HUES48 (cell line): ENCODE measurements at regions not wholly inside any gene's neighbourhood (a gene's known extent, or its start where the extent isn't known, plus 50 kb on each side); places are given as distances from the start of the nearest gene placed in this dataset.

Experiments used
- H3K27ac ChIP-seq: one replicate; pipeline ENCODE4 v1.7.0; 2013; ENCODE audit warnings: low read depth, low read length, inconsistent platforms
- H3K27me3 ChIP-seq: 2 replicates; pipeline ENCODE4 v1.6.1; 2013; ENCODE audit warnings: mild to moderate bottlenecking, low read length; ENCODE audit not compliant: control insufficient read depth, insufficient read depth
- H3K36me3 ChIP-seq: 2 replicates; pipeline ENCODE4 v1.6.1; 2013; ENCODE audit warnings: low read length; ENCODE audit not compliant: control insufficient read depth, insufficient read depth
- H3K4me1 ChIP-seq: 2 replicates; pipeline ENCODE4 v1.6.1; 2013; ENCODE audit warnings: mild to moderate bottlenecking, low read length; ENCODE audit not compliant: control insufficient read depth, insufficient read depth
- H3K4me3 ChIP-seq: 2 replicates; pipeline ENCODE4 v1.5.1; 2013; ENCODE audit warnings: mild to moderate bottlenecking, low read depth, low read length
- H3K9ac ChIP-seq: 2 replicates; pipeline ENCODE4 v1.6.1; 2013; ENCODE audit warnings: mild to moderate bottlenecking, low read depth, low read length, moderate library complexity
- H3K9me3 ChIP-seq: 2 replicates; pipeline ENCODE4 v1.6.1; 2013; ENCODE audit warnings: low read length; ENCODE audit not compliant: control insufficient read depth, insufficient read depth

GRCh38 chr1:82195245-82195644 lies 394.5 kb downstream of the ADGRL2 start:
- Histone ChIP-seq H3K9ac (no peak overlapping the region), H3K9me3 (no peaks in the 10 kb centered on the region), H3K27me3 (no peaks in the 10 kb centered on the region), H3K4me1 (peaks cover 4% of the 10 kb centered on the region; the same call in 1 of the 2 replicates), H3K27ac (no peak overlapping the region), H3K4me3 (no peak overlapping the region), H3K36me3 (no peaks in the 10 kb centered on the region)

- H3K27me3 ChIP-seq, result no peaks in the 10 kb centered on the region
- no peak overlapping the region for H3K9ac ChIP-seq
- no peaks in the 10 kb centered on the region for H3K9me3 ChIP-seq
- H3K4me1 ChIP-seq, result no peaks in the 10 kb centered on the region
- no peaks in the 10 kb centered on the region for H3K36me3 ChIP-seq
- H3K27ac ChIP-seq, result no peak overlapping the region
- H3K4me3 ChIP-seq, result no peak overlapping the region
These were observed 384.4 kb downstream of the ADGRL2 start for GRCh38 chr1:82185084-82185483.

GRCh38 chr1:82181846-82182245 lies 381.1 kb downstream of the ADGRL2 start:
- Histone ChIP-seq H3K9me3 (no peaks in the 10 kb centered on the region), H3K9ac (no peak overlapping the region), H3K27ac (no peak overlapping the region), H3K4me1 (no peaks in the 10 kb centered on the region), H3K27me3 (no peaks in the 10 kb centered on the region), H3K36me3 (no peaks in the 10 kb centered on the region), H3K4me3 (no peak overlapping the region)

- H3K36me3 ChIP-seq, result no peaks in the 10 kb centered on the region
- H3K9ac ChIP-seq, result no peak overlapping the region
- H3K27ac ChIP-seq, result no peak overlapping the region
- no peaks in the 10 kb centered on the region for H3K27me3 ChIP-seq
- H3K4me1 ChIP-seq, result no peaks in the 10 kb centered on the region
- H3K9me3 ChIP-seq, result no peaks in the 10 kb centered on the region
- H3K4me3 ChIP-seq, result no peak overlapping the region
These were observed 378.4 kb downstream of the ADGRL2 start for GRCh38 chr1:82179131-82179530.

GRCh38 chr1:82177192-82177591 lies 376.5 kb downstream of the ADGRL2 start:
- no peaks in the 10 kb centered on the region for H3K27me3 ChIP-seq
- no peak overlapping the region for H3K27ac ChIP-seq
- no peaks in the 10 kb centered on the region for H3K4me1 ChIP-seq
- no peak overlapping the region for H3K4me3 ChIP-seq
- H3K9ac ChIP-seq, result no peak overlapping the region
- no peaks in the 10 kb centered on the region for H3K9me3 ChIP-seq
- no peaks in the 10 kb centered on the region for H3K36me3 ChIP-seq

- Histone ChIP-seq H3K4me1 (no peaks in the 10 kb centered on the region), H3K9ac (no peak overlapping the region), H3K27me3 (no peaks in the 10 kb centered on the region), H3K4me3 (no peak overlapping the region), H3K36me3 (no peaks in the 10 kb centered on the region), H3K9me3 (no peaks in the 10 kb centered on the region), H3K27ac (no peak overlapping the region)
These were observed 371.2 kb downstream of the ADGRL2 start for GRCh38 chr1:82171955-82172354.

- Histone ChIP-seq H3K27ac (no peak overlapping the region), H3K4me3 (no peak overlapping the region), H3K4me1 (no peaks in the 10 kb centered on the region), H3K36me3 (no peaks in the 10 kb centered on the region), H3K9me3 (no peaks in the 10 kb centered on the region), H3K9ac (no peak overlapping the region), H3K27me3 (no peaks in the 10 kb centered on the region)
These were observed 367.7 kb downstream of the ADGRL2 start for GRCh38 chr1:82168482-82168881.

GRCh38 chr1:82165304-82165703 lies 364.6 kb downstream of the ADGRL2 start:
- Histone ChIP-seq H3K9ac (no peak overlapping the region), H3K36me3 (no peaks in the 10 kb centered on the region), H3K27me3 (no peaks in the 10 kb centered on the region), H3K4me1 (no peaks in the 10 kb centered on the region), H3K4me3 (no peak overlapping the region), H3K9me3 (no peaks in the 10 kb centered on the region), H3K27ac (no peak overlapping the region)

GRCh38 chr1:82162486-82163420 lies 362.0 kb downstream of the ADGRL2 start:
- Histone ChIP-seq H3K27me3 (no peaks in the 10 kb centered on the region), H3K4me1 (no peaks in the 10 kb centered on the region), H3K4me3 (no peak overlapping the region), H3K36me3 (no peaks in the 10 kb centered on the region), H3K9me3 (no peaks in the 10 kb centered on the region), H3K9ac (no peak overlapping the region), H3K27ac (no peak overlapping the region)

GRCh38 chr1:82161700-82162141 lies 361.0 kb downstream of the ADGRL2 start:
- H3K27me3 ChIP-seq, result no peaks in the 10 kb centered on the region
- H3K9ac ChIP-seq, result no peak overlapping the region
- no peaks in the 10 kb centered on the region for H3K36me3 ChIP-seq
- H3K27ac ChIP-seq, result no peak overlapping the region
- no peaks in the 10 kb centered on the region for H3K9me3 ChIP-seq
- no peak overlapping the region for H3K4me3 ChIP-seq
- no peaks in the 10 kb centered on the region for H3K4me1 ChIP-seq

- H3K9ac ChIP-seq, result no peak overlapping the region
- no peak overlapping the region for H3K4me3 ChIP-seq
- H3K27ac ChIP-seq, result no peak overlapping the region
- no peaks in the 10 kb centered on the region for H3K9me3 ChIP-seq
- no peaks in the 10 kb centered on the region for H3K4me1 ChIP-seq
- 0 out of 2 replicates have a peak, but pooled peaks cover 1% of the 10 kb centered on the region for H3K27me3 ChIP-seq
- H3K36me3 ChIP-seq, result no peaks in the 10 kb centered on the region
These were observed 360.2 kb downstream of the ADGRL2 start for GRCh38 chr1:82160903-82161302.
